ENCODE measurements at regions not wholly inside any gene's neighbourhood (a gene's known extent, or its start where the extent isn't known, plus 50 kb on each side); places are given as distances from the start of the nearest gene placed in this dataset.

DNA sequence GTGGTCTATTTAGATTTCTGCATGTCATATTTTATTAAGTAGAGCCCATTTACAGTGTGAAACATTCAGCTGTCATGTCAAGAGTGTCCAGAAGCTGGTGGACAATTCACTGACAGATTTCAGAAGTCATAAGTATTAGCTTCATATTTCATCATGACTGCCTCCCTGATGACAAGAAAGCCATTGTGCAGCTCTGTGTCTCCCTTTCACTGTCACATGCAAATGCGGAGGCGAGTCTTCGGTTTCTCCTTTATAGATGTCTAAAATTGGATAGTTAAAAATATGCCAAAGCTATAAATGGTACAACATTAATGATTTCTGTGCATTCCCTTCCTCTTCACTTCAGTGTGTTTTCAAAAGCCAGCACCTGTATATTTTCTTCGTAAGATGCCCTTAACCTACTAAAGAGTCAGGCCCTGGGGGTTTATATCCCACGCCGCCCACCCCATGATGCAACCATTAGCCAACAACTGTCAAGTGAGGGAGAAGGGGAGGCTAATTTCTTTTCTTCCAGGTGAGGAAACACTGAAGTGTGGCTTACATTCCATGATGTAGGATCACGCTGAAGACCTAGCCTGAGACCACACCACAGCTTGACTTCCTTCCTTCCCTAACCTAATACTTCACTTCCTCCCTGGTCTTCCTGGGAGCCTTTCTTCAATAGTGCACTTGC is 99.6 kb upstream of the DDX18 start:
- Histone ChIP-seq H3K27me3 (ENCODE audit: control insufficient read depth, insufficient read depth, low read length) (no peaks in the 10 kb centered on the region), H3K36me3 (ENCODE audit: control insufficient read depth, insufficient read depth, low read length) (no peaks in the 10 kb centered on the region), H3K4me2 (ENCODE audit: extremely low read depth, insufficient read depth, low read length) (no peak overlapping the region), H4K20me1 (ENCODE audit: control insufficient read depth, extremely low read depth, insufficient read depth, low read length) (no peaks in the 10 kb centered on the region), H3K9ac (ENCODE audit: insufficient read depth, low read length) (no peak overlapping the region), H2AFZ (ENCODE audit: low read length) (no peak overlapping the region), H3K4me1 (ENCODE audit: control insufficient read depth, extremely low read depth, insufficient read depth, low read length) (no peaks in the 10 kb centered on the region), H3K9me3 (ENCODE audit: control insufficient read depth, insufficient read depth, low read depth, low read length) (no peaks in the 10 kb centered on the region), H3K27ac (ENCODE audit: insufficient read depth, low read length) (no peak overlapping the region), H3K79me2 (ENCODE audit: control insufficient read depth, insufficient read depth, low read length) (no peaks in the 10 kb centered on the region), H3K4me3 (replicated peaks in 1 of 4; ENCODE audit: control extremely low read depth in 1 of 4, insufficient read depth in 1 of 4, low read depth in 3 of 4, low read length in 4 of 4) (no peak overlapping the region)
- DNase-seq (ENCODE audit: low read depth in 2 of 2) = no peak
- no peak for TF ChIP-seq EZH2 (IDR thresholded peaks at IDR 0.05; ENCODE audit: low read length, missing control alignments)
- TF ChIP-seq, protein P1, sequence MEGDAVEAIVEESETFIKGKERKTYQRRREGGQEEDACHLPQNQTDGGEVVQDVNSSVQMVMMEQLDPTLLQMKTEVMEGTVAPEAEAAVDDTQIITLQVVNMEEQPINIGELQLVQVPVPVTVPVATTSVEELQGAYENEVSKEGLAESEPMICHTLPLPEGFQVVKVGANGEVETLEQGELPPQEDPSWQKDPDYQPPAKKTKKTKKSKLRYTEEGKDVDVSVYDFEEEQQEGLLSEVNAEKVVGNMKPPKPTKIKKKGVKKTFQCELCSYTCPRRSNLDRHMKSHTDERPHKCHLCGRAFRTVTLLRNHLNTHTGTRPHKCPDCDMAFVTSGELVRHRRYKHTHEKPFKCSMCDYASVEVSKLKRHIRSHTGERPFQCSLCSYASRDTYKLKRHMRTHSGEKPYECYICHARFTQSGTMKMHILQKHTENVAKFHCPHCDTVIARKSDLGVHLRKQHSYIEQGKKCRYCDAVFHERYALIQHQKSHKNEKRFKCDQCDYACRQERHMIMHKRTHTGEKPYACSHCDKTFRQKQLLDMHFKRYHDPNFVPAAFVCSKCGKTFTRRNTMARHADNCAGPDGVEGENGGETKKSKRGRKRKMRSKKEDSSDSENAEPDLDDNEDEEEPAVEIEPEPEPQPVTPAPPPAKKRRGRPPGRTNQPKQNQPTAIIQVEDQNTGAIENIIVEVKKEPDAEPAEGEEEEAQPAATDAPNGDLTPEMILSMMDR (conservative IDR thresholded peaks at IDR 0.05 in 1 of 2, IDR thresholded peaks at IDR 0.05 in 1 of 2; ENCODE audit: low read depth in 1 of 2, low read length in 2 of 2) = no peak

DNA sequence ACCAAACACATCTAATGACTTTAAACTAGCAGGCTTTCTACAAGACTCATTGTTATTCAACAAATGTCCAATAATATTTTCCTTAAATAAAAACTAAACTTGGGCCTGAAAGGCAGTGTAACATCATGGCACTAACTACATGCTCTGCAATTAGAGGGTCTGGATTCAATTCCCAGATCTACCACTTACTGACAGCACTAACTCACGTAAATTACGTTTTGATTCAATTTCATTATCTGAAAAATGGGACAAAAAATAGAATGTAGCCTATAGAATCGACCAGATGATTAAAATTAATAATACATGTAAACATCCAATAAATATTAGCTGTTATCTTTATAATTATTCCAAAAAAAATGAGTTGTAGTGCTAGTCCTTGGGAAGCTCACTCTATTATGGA is 98.0 kb upstream of the DDX18 start:
- Histone ChIP-seq H3K4me1 (ENCODE audit: control insufficient read depth, extremely low read depth, insufficient read depth, low read length) (no peaks in the 10 kb centered on the region), H4K20me1 (ENCODE audit: control insufficient read depth, extremely low read depth, insufficient read depth, low read length) (no peaks in the 10 kb centered on the region), H2AFZ (ENCODE audit: low read length) (no peak overlapping the region), H3K27me3 (ENCODE audit: control insufficient read depth, insufficient read depth, low read length) (no peaks in the 10 kb centered on the region), H3K9ac (ENCODE audit: insufficient read depth, low read length) (no peak overlapping the region), H3K9me3 (ENCODE audit: control insufficient read depth, insufficient read depth, low read depth, low read length) (no peaks in the 10 kb centered on the region), H3K79me2 (ENCODE audit: control insufficient read depth, insufficient read depth, low read length) (no peaks in the 10 kb centered on the region), H3K27ac (ENCODE audit: insufficient read depth, low read length) (no peak overlapping the region), H3K4me3 (replicated peaks in 1 of 4; ENCODE audit: control extremely low read depth in 1 of 4, insufficient read depth in 1 of 4, low read depth in 3 of 4, low read length in 4 of 4) (no peak overlapping the region), H3K36me3 (ENCODE audit: control insufficient read depth, insufficient read depth, low read length) (no peaks in the 10 kb centered on the region), H3K4me2 (ENCODE audit: extremely low read depth, insufficient read depth, low read length) (no peak overlapping the region)
- no peak for DNase-seq (ENCODE audit: low read depth in 2 of 2)
- TF ChIP-seq, protein P1 (conservative IDR thresholded peaks at IDR 0.05 in 1 of 2, IDR thresholded peaks at IDR 0.05 in 1 of 2; ENCODE audit: low read depth in 1 of 2, low read length in 2 of 2) = no peak
- no peak for TF ChIP-seq EZH2 (IDR thresholded peaks at IDR 0.05; ENCODE audit: low read length, missing control alignments)

DNA sequence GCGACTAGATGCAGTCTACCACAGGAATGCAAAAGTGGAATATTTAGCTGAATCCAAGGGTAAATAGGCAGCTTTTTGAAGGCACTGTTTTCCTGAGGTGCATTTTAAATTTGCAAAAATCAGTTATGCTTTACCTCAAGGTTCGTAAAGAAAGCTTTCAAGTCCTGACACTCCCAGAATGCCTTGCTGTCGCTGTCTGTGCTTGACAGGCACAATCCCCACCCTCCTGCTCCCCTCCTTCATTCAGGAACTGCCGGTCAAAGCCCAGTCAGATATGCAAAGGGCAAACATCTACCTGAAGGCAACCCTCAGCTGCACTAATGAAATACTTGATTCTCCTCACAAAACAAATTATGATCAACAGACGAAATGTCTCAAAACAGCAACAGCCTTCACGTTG is 97.4 kb upstream of the DDX18 start:
- Histone ChIP-seq H3K9me3 (ENCODE audit: control insufficient read depth, insufficient read depth, low read depth, low read length) (no peaks in the 10 kb centered on the region), H3K27ac (ENCODE audit: insufficient read depth, low read length) (no peak overlapping the region), H3K4me3 (replicated peaks in 1 of 4; ENCODE audit: control extremely low read depth in 1 of 4, insufficient read depth in 1 of 4, low read depth in 3 of 4, low read length in 4 of 4) (no peak overlapping the region), H3K79me2 (ENCODE audit: control insufficient read depth, insufficient read depth, low read length) (no peaks in the 10 kb centered on the region), H3K36me3 (ENCODE audit: control insufficient read depth, insufficient read depth, low read length) (no peaks in the 10 kb centered on the region), H3K4me1 (ENCODE audit: control insufficient read depth, extremely low read depth, insufficient read depth, low read length) (no peaks in the 10 kb centered on the region), H3K4me2 (ENCODE audit: extremely low read depth, insufficient read depth, low read length) (no peak overlapping the region), H4K20me1 (ENCODE audit: control insufficient read depth, extremely low read depth, insufficient read depth, low read length) (no peaks in the 10 kb centered on the region), H2AFZ (ENCODE audit: low read length) (no peak overlapping the region), H3K27me3 (ENCODE audit: control insufficient read depth, insufficient read depth, low read length) (no peaks in the 10 kb centered on the region), H3K9ac (ENCODE audit: insufficient read depth, low read length) (no peak overlapping the region)
- no peak for DNase-seq (ENCODE audit: low read depth in 2 of 2)
- TF ChIP-seq, protein P1 (conservative IDR thresholded peaks at IDR 0.05 in 1 of 2, IDR thresholded peaks at IDR 0.05 in 1 of 2; ENCODE audit: low read depth in 1 of 2, low read length in 2 of 2) = no peak
- TF ChIP-seq EZH2 (IDR thresholded peaks at IDR 0.05; ENCODE audit: low read length, missing control alignments) = no peak

Data from fibroblast of lung (primary cell).